Effector memory CD8-positive, alpha-beta T cell (primary cell): ENCODE measurements at regions not wholly inside any gene's neighbourhood (a gene's known extent, or its start where the extent isn't known, plus 50 kb on each side); places are given as distances from the start of the nearest gene placed in this dataset.

Experiments used
- ATAC-seq: fragments of 150-1000 bp; cut with Tn5 transposase; replicated peaks from 2 replicates; pipeline ENCODE4 v1.10.0; 2021; ENCODE audit warnings: mild to moderate bottlenecking, moderate library complexity
- DNase-seq, 3 experiments: peaks; one replicate each; pipeline ENCODE4 v3.0.0; 2021
- H3K27ac Mint-ChIP-seq, 2 donors: one replicate each; pipeline ENCODE4 v1.8.0; 2022; ENCODE audit warnings: mild to moderate bottlenecking in 2 of 2, mixed read lengths in 2 of 2, moderate library complexity in 2 of 2
- H3K27me3 Mint-ChIP-seq, 2 donors: one replicate each; pipeline ENCODE4 v1.8.0; 2022; ENCODE audit warnings: mixed read lengths in 2 of 2
- H3K36me3 Mint-ChIP-seq: one replicate; pipeline ENCODE4 v1.8.0; 2022; ENCODE audit warnings: mild to moderate bottlenecking, moderate library complexity, mixed read lengths; ENCODE audit not compliant: insufficient read depth
- H3K4me1 Mint-ChIP-seq, 2 donors: one replicate each; pipeline ENCODE4 v1.8.0; 2022; ENCODE audit warnings: low read depth in 2 of 2, mixed read lengths in 2 of 2
- H3K4me3 Mint-ChIP-seq, 2 donors: one replicate each; pipeline ENCODE4 v1.8.0; 2022; ENCODE audit warnings: mild to moderate bottlenecking in 2 of 2, mixed read lengths in 2 of 2, moderate library complexity in 2 of 2
- H3K9me3 Mint-ChIP-seq, 2 donors: one replicate each; pipeline ENCODE4 v1.8.0; 2022; ENCODE audit warnings: mixed read lengths in 2 of 2

DNA sequence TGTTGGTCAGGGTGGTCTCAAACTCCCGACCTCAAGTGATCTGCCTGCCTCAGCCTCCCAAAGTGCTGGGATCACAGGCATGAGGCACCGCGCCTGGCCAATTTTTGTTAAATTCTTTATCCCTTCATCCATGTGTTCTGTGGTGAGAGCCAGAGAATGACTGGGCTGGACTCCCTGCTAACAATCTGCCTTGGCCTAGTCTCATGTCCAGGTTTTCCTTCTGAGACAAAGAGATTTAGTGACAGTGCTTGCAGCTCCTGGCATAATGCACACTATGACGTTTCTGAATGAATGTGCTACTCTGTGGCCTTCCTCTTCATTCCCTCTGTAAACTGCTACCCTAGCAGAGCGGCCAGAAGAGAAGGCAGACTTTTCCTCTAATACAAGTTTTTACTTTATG lies 79.3 kb downstream of the FOXD1 start:
- no peaks in the 10 kb centered on the region for H3K9me3 Mint-ChIP-seq
- no peak for ATAC-seq
- H3K27me3 Mint-ChIP-seq: peaks cover 55 to 83% of the 10 kb centered on the region in 2 donors
- H3K27ac Mint-ChIP-seq: no peak overlapping the region
- H3K4me3 Mint-ChIP-seq: no peak overlapping the region
- DNase-seq: no peak
- no peaks in the 10 kb centered on the region for H3K4me1 Mint-ChIP-seq
- H3K36me3 Mint-ChIP-seq: peaks cover 5% of the 10 kb centered on the region

- Mint-ChIP-seq H3K4me1 (no peaks in the 10 kb centered on the region), H3K27me3 (peaks cover 46 to 79% of the 10 kb centered on the region in 2 donors), H3K27ac (no peak overlapping the region), H3K4me3 (no peak overlapping the region), H3K9me3 (no peaks in the 10 kb centered on the region), H3K36me3 (no peaks in the 10 kb centered on the region)
- no peak for ATAC-seq
- DNase-seq: no peak
Measured at GRCh38 chr5:73367650-73368049, 80.9 kb downstream of the FOXD1 start.

- Mint-ChIP-seq H3K27me3 (peaks cover 40 to 74% of the 10 kb centered on the region in 2 donors), H3K27ac (no peak overlapping the region), H3K4me1 (no peaks in the 10 kb centered on the region), H3K4me3 (no peak overlapping the region), H3K36me3 (no peaks in the 10 kb centered on the region), H3K9me3 (no peaks in the 10 kb centered on the region)
- DNase-seq: no peak
- ATAC-seq: no peak
Measured at GRCh38 chr5:73365990-73366667, 82.4 kb downstream of the FOXD1 start.

DNA sequence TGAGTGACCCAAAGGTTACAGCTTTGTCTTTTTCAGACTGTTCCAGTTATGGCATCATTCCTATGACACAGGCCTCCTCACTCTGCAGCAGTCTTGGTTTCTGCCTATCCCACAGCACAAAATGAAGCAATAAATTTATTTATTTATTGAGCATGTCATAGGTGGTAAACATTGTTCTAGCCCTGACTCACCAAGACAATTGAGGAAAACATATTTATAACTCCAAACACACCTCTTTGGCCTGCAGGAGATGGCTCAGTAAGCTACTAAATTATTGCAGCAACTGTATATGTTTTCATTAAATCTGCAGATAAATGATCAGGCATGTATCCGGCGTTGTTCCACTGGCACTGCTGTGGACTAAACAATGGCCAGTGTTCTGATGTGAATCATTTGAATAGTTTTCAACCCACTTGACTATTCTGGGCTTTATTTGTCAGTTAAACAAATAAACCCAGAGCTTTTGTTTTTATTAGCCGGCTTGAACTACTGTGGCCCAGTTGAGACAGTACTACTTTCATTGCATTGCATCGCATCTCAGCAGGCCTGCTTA lies 83.2 kb downstream of the FOXD1 start:
- no peaks in the 10 kb centered on the region for H3K36me3 Mint-ChIP-seq
- H3K4me1 Mint-ChIP-seq: no peaks in the 10 kb centered on the region
- H3K27ac Mint-ChIP-seq: no peak overlapping the region
- DNase-seq (no peak), ATAC-seq (no peak)
- peaks cover 36 to 69% of the 10 kb centered on the region in 2 donors for H3K27me3 Mint-ChIP-seq
- H3K4me3 Mint-ChIP-seq: no peak overlapping the region
- H3K9me3 Mint-ChIP-seq: no peaks in the 10 kb centered on the region

DNA sequence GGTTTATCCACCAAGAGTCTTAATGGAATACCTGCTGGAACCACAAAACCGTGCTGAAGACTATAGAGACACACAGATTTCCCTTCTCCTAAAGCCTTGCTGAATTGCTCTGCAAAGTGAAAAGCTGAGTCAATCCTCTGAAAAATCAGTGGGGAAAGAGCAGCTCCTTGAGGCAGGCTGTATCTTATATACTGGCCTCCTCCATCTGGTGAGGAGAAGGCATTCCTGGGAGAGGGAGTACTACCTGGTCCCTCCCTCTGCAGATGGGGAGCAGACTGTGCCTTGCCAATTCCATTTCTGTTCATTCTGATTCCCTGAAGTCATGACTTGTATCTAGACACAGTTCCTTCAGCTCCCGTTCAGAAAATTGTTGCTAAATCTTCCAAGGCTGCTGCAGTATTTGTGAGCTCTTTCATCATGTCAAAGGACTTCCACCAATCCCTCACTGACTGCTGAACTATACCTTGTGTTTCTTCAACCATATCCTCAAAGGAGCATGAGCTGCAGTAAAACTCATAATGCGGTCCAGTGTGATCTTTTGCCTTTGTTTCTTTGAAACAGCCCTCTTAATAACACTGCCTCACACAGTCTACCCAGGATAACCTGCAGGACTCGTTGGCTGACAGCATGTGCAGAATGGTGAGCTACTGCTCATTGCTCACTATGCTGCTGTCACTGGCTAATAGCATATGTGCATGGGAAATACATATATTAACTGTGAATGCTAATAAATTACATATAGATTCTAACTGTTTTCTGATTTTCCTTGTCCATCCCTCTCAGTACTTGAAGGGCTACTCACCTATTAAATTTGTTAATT lies 84.5 kb downstream of the FOXD1 start:
- DNase-seq: no peak
- Mint-ChIP-seq H3K9me3 (no peaks in the 10 kb centered on the region), H3K4me3 (no peak overlapping the region), H3K4me1 (peaks cover 4 to 5% of the 10 kb centered on the region in 2 donors), H3K27me3 (peaks cover 29 to 56% of the 10 kb centered on the region in 2 donors), H3K27ac (no peak overlapping the region), H3K36me3 (no peaks in the 10 kb centered on the region)
- no peak for ATAC-seq

GRCh38 chr5:73359395-73359794 lies 89.2 kb downstream of the FOXD1 start:
- Mint-ChIP-seq H3K36me3 (no peaks in the 10 kb centered on the region), H3K27me3 (peaks cover 25 to 47% of the 10 kb centered on the region in 2 donors), H3K4me3 (no peak overlapping the region), H3K27ac (no peak overlapping the region), H3K4me1 (peaks cover 4 to 8% of the 10 kb centered on the region in 2 donors), H3K9me3 (no peaks in the 10 kb centered on the region)
- DNase-seq (no peak), ATAC-seq (no peak)

DNA sequence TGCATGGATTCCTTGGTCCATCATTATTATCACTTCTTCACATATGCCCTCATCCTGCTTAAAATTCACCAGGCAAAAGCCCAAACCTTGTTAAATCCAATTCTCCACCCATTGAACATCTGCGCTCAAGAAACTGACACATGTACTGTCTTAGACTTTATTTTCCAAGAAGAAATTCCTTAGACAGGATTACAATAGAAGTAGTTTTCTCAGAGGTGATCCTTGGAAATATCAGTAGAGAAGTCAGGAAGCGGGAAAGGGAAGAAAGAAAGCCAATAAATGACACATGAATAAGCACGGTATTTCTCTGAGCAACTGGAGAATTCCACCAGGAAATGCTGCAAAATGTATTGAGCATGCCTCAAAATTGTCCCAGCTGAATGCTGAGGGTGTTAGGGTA lies 90.2 kb downstream of the FOXD1 start:
- peaks cover 29 to 45% of the 10 kb centered on the region in 2 donors for H3K27me3 Mint-ChIP-seq
- H3K4me3 Mint-ChIP-seq: no peak overlapping the region
- peaks cover 4 to 8% of the 10 kb centered on the region in 2 donors for H3K4me1 Mint-ChIP-seq
- H3K27ac Mint-ChIP-seq: no peak overlapping the region
- no peaks in the 10 kb centered on the region for H3K36me3 Mint-ChIP-seq
- ATAC-seq (no peak), DNase-seq (no peak)
- H3K9me3 Mint-ChIP-seq: no peaks in the 10 kb centered on the region

DNA sequence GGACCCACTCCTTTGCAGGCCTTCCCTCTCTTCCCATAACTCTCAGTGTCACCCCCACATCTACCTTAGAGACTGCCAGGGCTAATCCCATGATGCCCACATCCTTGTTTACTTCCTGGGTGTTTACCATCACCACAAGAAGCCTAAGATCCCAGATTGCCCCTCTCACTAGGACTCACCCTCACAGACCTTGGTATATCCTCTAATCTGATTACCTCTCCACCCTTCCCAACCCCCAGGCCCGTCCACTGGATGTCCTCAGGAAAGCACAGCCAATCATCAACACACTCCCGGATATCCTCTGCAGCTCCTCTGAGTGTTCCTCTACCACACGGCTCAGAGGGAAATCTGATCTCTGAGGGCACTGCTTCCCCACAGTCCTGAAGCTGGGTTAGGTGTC lies 91.0 kb downstream of the FOXD1 start:
- no peak overlapping the region for H3K27ac Mint-ChIP-seq
- no peaks in the 10 kb centered on the region for H3K36me3 Mint-ChIP-seq
- ATAC-seq (no peak), DNase-seq (no peak)
- no peaks in the 10 kb centered on the region for H3K9me3 Mint-ChIP-seq
- no peak overlapping the region for H3K4me3 Mint-ChIP-seq
- H3K27me3 Mint-ChIP-seq: peaks cover 33 to 46% of the 10 kb centered on the region in 2 donors
- H3K4me1 Mint-ChIP-seq: peaks cover 4 to 8% of the 10 kb centered on the region in 2 donors

DNA sequence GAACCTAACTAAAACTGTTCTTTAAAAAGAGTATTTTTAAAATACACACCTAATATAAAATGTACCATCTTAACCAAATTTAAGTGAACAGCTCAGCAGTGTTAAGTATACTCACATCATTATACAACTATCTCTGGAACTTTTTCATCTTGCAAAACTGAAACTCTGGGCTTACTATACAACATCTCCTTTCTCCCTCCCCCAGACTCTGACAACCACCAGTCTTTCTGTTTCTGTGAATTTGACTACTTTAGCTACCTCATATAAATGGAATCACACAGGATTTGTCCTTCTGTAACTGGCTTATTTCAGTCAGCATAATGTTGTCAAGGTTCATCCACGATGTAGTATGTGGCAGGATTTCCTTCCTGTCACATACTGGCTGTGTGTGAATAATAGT lies 93.5 kb downstream of the FOXD1 start:
- H3K4me3 Mint-ChIP-seq: no peak overlapping the region
- H3K27ac Mint-ChIP-seq: no peak overlapping the region
- ATAC-seq (no peak), DNase-seq (no peak)
- peaks cover 0 to 5% of the 10 kb centered on the region in 2 donors for H3K9me3 Mint-ChIP-seq
- peaks cover 52% of the 10 kb centered on the region in 2 donors for H3K27me3 Mint-ChIP-seq
- peaks cover 4 to 8% of the 10 kb centered on the region in 2 donors for H3K4me1 Mint-ChIP-seq
- no peaks in the 10 kb centered on the region for H3K36me3 Mint-ChIP-seq

GRCh38 chr5:73354406-73354805 lies 94.2 kb downstream of the FOXD1 start:
- H3K27me3 Mint-ChIP-seq: peaks cover 59% of the 10 kb centered on the region in 2 donors
- peaks cover 0 to 10% of the 10 kb centered on the region in 2 donors for H3K9me3 Mint-ChIP-seq
- ATAC-seq: no peak
- no peak overlapping the region for H3K27ac Mint-ChIP-seq
- no peak overlapping the region for H3K4me3 Mint-ChIP-seq
- DNase-seq: no peak
- no peaks in the 10 kb centered on the region for H3K36me3 Mint-ChIP-seq
- H3K4me1 Mint-ChIP-seq: peaks cover 2 to 6% of the 10 kb centered on the region in 2 donors

GRCh38 chr5:73352649-73353230 lies 95.8 kb downstream of the FOXD1 start:
- no peak overlapping the region for H3K4me3 Mint-ChIP-seq
- H3K9me3 Mint-ChIP-seq: peaks cover 0 to 16% of the 10 kb centered on the region in 2 donors
- H3K4me1 Mint-ChIP-seq: peaks cover 0 to 3% of the 10 kb centered on the region in 2 donors
- H3K27me3 Mint-ChIP-seq: peaks cover 62 to 65% of the 10 kb centered on the region in 2 donors
- H3K27ac Mint-ChIP-seq: no peak overlapping the region
- no peak for ATAC-seq
- DNase-seq: no peak
- no peaks in the 10 kb centered on the region for H3K36me3 Mint-ChIP-seq

DNA sequence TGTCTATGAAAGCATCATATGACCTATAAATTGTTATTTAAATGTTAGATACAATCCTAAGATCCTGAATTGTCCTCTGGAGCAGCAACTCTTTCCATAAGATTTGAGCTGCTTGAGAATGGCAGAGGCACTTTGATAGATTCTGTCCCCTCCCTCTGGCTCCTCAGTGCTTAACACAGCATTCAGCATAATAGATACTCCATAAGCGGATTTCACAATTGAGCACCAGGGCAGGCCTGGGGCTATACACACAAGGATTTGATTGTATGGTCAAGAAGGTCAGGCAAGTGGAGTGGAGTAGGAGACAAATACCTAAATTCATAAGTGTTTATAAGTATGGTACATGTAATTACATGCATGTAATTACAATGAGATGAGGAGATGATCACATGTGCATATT lies 96.3 kb downstream of the FOXD1 start:
- Mint-ChIP-seq H3K36me3 (no peaks in the 10 kb centered on the region), H3K9me3 (peaks cover 2 to 19% of the 10 kb centered on the region in 2 donors), H3K27ac (no peak overlapping the region), H3K4me1 (peaks cover 0 to 3% of the 10 kb centered on the region in 2 donors), H3K27me3 (peaks cover 57 to 65% of the 10 kb centered on the region in 2 donors), H3K4me3 (no peak overlapping the region)
- ATAC-seq (no peak), DNase-seq (no peak)

GRCh38 chr5:73351593-73351992 lies 97.0 kb downstream of the FOXD1 start:
- Mint-ChIP-seq H3K27me3 (peaks cover 52 to 71% of the 10 kb centered on the region in 2 donors), H3K36me3 (no peaks in the 10 kb centered on the region), H3K9me3 (peaks cover 6 to 26% of the 10 kb centered on the region in 2 donors), H3K4me3 (no peak overlapping the region), H3K4me1 (peaks cover 0 to 3% of the 10 kb centered on the region in 2 donors), H3K27ac (no peak overlapping the region)
- no peak for DNase-seq
- no peak for ATAC-seq
